Panc1 (cell line): ENCODE measurements at regions not wholly inside any gene's neighbourhood (a gene's known extent, or its start where the extent isn't known, plus 50 kb on each side); places are given as distances from the start of the nearest gene placed in this dataset.

ENCODE experiments used
- ATAC-seq: fragments of 200-7000 bp; cut with Tn5 transposase; 2 replicates; pipeline ENCODE4 v1.9.1; 2020; ENCODE audit warnings: mild to moderate bottlenecking, moderate library complexity
- BruUV-seq: library from RNA; stranded (reverse); fragments of 400-500 nt; replicated peaks from 2 replicates; lab custom pipeline; 2021; lab: Mats Ljungman, UMichigan
- CTCF ChIA-PET: fragments of 300-600 bp; sonication (Branson Sonifier 250); formaldehyde crosslinking; loops from one replicate; lab custom pipeline; 2022; ENCODE audit warnings: antibody characterized with exemption; lab: Charles Lee
- POLR2A ChIA-PET: fragments of 300-600 bp; sonication (Branson Sonifier 250); formaldehyde crosslinking; loops from one replicate; lab custom pipeline; 2022; ENCODE audit warnings: antibody characterized with exemption; lab: Charles Lee
- DNase-seq: peaks from one replicate; pipeline ENCODE4 v3.0.0-alpha.2; 2010; ENCODE audit warnings: low read depth, low spot score
- H3K27ac ChIP-seq: 2 replicates; pipeline ENCODE4 v1.5.1; 2011; ENCODE audit warnings: mild to moderate bottlenecking, low read length, inconsistent platforms
- H3K27me3 ChIP-seq: fragments of 200-500 bp; sonication (Bioruptor generic); 2 replicates; pipeline ENCODE4 v1.6.0; 2014; ENCODE audit warnings: low read length, inconsistent platforms; ENCODE audit not compliant: control insufficient read depth, insufficient read depth
- H3K36me3 ChIP-seq: fragments of 200-500 bp; sonication (Bioruptor generic); 2 replicates; pipeline ENCODE4 v1.5.1; 2014; ENCODE audit warnings: inconsistent platforms, mild to moderate bottlenecking, low read length, moderate library complexity; ENCODE audit not compliant: control insufficient read depth, insufficient read depth
- H3K4me1 ChIP-seq: 2 replicates; pipeline ENCODE4 v1.5.1; 2011; ENCODE audit warnings: inconsistent platforms, mild to moderate bottlenecking, low read length, moderate library complexity; ENCODE audit not compliant: control insufficient read depth, insufficient read depth
- H3K4me3 ChIP-seq, 2 experiments: 2 replicates each; pipeline ENCODE4 v1.5.1; 2011 to 2012; ENCODE audit warnings: low read depth in 2 of 2, low read length in 2 of 2, mild to moderate bottlenecking in 2 of 2, inconsistent platforms in 1 of 2, moderate library complexity in 1 of 2
- H3K9me3 ChIP-seq: fragments of 200-500 bp; sonication (Bioruptor generic); 2 replicates; pipeline ENCODE4 v1.5.1; 2014; ENCODE audit warnings: low read depth, mild to moderate bottlenecking, inconsistent platforms, low read length, moderate library complexity; ENCODE audit not compliant: control insufficient read depth, insufficient read depth
- CTCF ChIP-seq: fragments of 450-650 bp; IDR thresholded peaks from 2 replicates; pipeline ENCODE4 v1.5.1; 2017; ENCODE audit warnings: mild to moderate bottlenecking
- POLR2AphosphoS5 ChIP-seq: IDR thresholded peaks from 2 replicates; pipeline ENCODE4 v1.6.1; 2012; ENCODE audit warnings: mild to moderate bottlenecking, low read depth, low read length, moderate library complexity
- REST ChIP-seq, 2 experiments: IDR thresholded peaks; 2 replicates each; pipeline ENCODE4 v1.6.1; 2011 to 2012; ENCODE audit warnings: low read depth in 2 of 2, control low read depth in 1 of 2, low read length in 1 of 2, mild to moderate bottlenecking in 1 of 2, moderate library complexity in 1 of 2; ENCODE audit not compliant: insufficient read depth in 1 of 2
- SIN3A ChIP-seq: IDR thresholded peaks from 2 replicates; pipeline ENCODE4 v1.6.1; 2012; ENCODE audit warnings: low read depth, mild to moderate bottlenecking, low read length, moderate library complexity, borderline replicate concordance; ENCODE audit not compliant: insufficient read depth
- TCF7L2 ChIP-seq: IDR thresholded peaks from 2 replicates; pipeline ENCODE4 v1.6.1; 2011; ENCODE audit warnings: mild to moderate bottlenecking, low read depth, low read length, inconsistent platforms
- in situ Hi-C: cut with HindIII; loops from 2 replicates; pipeline ENCODE4 v1.10.0; 2016; ENCODE audit warnings: low sequenced_read_pairs, low pct_unique_long_range_greater_than_20kb
- intact Hi-C: fragments of 100-400 bp; cut with micrococcal nuclease; formaldehyde crosslinking; loops from one replicate; pipeline ENCODE4 v1.10.0; 2022; ENCODE audit not compliant: unreplicated experiment

GRCh38 chr9:78405461-78405860 is 108.5 kb downstream of the PSAT1 start:
- intact Hi-C loops, result no loop called here
- no peak overlapping the region for H3K4me3 ChIP-seq
- POLR2A ChIA-PET, result no interaction called here
- CTCF ChIA-PET, result no interaction called here
- H3K27ac ChIP-seq, result no peak overlapping the region
- in situ Hi-C loops, result no loop called here
- no peak for DNase-seq
- H3K27me3 ChIP-seq, result no peaks in the 10 kb centered on the region
- no peaks in the 10 kb centered on the region for H3K9me3 ChIP-seq
- ATAC-seq, result no peak
- TF ChIP-seq SIN3A (no peak), REST (IDR thresholded peaks at IDR 0.05; ENCODE audit: insufficient read depth in 1 of 2, low read depth in 2 of 2, low read length in 1 of 2) (no peak)
- no peaks in the 10 kb centered on the region for H3K4me1 ChIP-seq
- no TSS peak for BruUV-seq
- H3K36me3 ChIP-seq, result no peaks in the 10 kb centered on the region

- H3K4me3 ChIP-seq, result no peak overlapping the region
- CTCF ChIA-PET, result no interaction called here
- DNase-seq (no peak), ATAC-seq (no peak)
- no peaks in the 10 kb centered on the region for H3K36me3 ChIP-seq
- BruUV-seq, result no TSS peak
- no peak for TF ChIP-seq SIN3A
- TF ChIP-seq REST (IDR thresholded peaks at IDR 0.05; ENCODE audit: insufficient read depth in 1 of 2, low read depth in 2 of 2, low read length in 1 of 2), result no peak
- no peak for TF ChIP-seq POLR2AphosphoS5
- TF ChIP-seq CTCF, result no peak
- no peak for TF ChIP-seq TCF7L2
- no peaks in the 10 kb centered on the region for H3K4me1 ChIP-seq
- POLR2A ChIA-PET, result no interaction called here
- in situ Hi-C loops (no loop called here), intact Hi-C loops (no loop called here)
- no peaks in the 10 kb centered on the region for H3K9me3 ChIP-seq
- no peak overlapping the region for H3K27ac ChIP-seq
- no peaks in the 10 kb centered on the region for H3K27me3 ChIP-seq
Observed at GRCh38 chr9:78406146-78406545, 109.2 kb downstream of the PSAT1 start.
